IMR-90 (cell line): ENCODE measurements at regions not wholly inside any gene's neighbourhood (a gene's known extent, or its start where the extent isn't known, plus 50 kb on each side); places are given as distances from the start of the nearest gene placed in this dataset.

Experiments used
- ATAC-seq: fragments of 200-7000 bp; cut with Tn5 transposase; 2 replicates; pipeline ENCODE4 v1.9.1; 2020; ENCODE audit warnings: low read depth, mild to moderate bottlenecking, moderate library complexity
- BruUV-seq: library from RNA; stranded (reverse); fragments of 400-500 nt; replicated peaks from 2 replicates; lab custom pipeline; 2021; lab: Mats Ljungman, UMichigan
- CTCF ChIA-PET: fragments of 300-600 bp; formaldehyde crosslinking; extraction: SDS; loops from one replicate; lab custom pipeline; 2021; ENCODE audit warnings: antibody characterized with exemption; lab: Yijun Ruan, JAX
- POLR2A ChIA-PET: fragments of 300-600 bp; sonication (Branson Sonifier 250); formaldehyde crosslinking; loops from one replicate; lab custom pipeline; 2022; ENCODE audit warnings: antibody characterized with exemption; ENCODE audit not compliant: unreplicated experiment; lab: Charles Lee
- DNase-seq: peaks from one replicate; pipeline ENCODE4 v3.0.0; 2013
- H2AFZ ChIP-seq: replicated peaks from 2 replicates; pipeline ENCODE3; 2013; ENCODE audit warnings: low read length, mild to moderate bottlenecking; ENCODE audit not compliant: poor library complexity
- H2AK5ac ChIP-seq: 2 replicates; pipeline ENCODE4 v1.6.1; 2013; ENCODE audit warnings: low read depth, low read length, inconsistent platforms
- H2AK9ac ChIP-seq: replicated peaks from 2 replicates; pipeline ENCODE3; 2013; ENCODE audit warnings: mild to moderate bottlenecking, low read depth, low read length, moderate library complexity; ENCODE audit not compliant: poor library complexity
- H2BK120ac ChIP-seq: 2 replicates; pipeline ENCODE4 v1.6.1; 2013; ENCODE audit warnings: low read depth, low read length, inconsistent platforms
- H2BK15ac ChIP-seq: 3 replicates; pipeline ENCODE4 v1.6.1; 2013; ENCODE audit warnings: low read depth, low read length, inconsistent platforms
- H2BK20ac ChIP-seq: 2 replicates; pipeline ENCODE4 v1.6.1; 2013; ENCODE audit warnings: low read depth, mild to moderate bottlenecking, inconsistent platforms, low read length, moderate library complexity
- H2BK5ac ChIP-seq: 2 replicates; pipeline ENCODE4 v1.6.1; 2013; ENCODE audit warnings: mild to moderate bottlenecking, low read depth, low read length, inconsistent platforms; ENCODE audit not compliant: poor library complexity, severe bottlenecking
- H3K14ac ChIP-seq: replicated peaks from 2 replicates; pipeline ENCODE4 v1.6.1; 2013; ENCODE audit warnings: low read depth, low read length, inconsistent platforms
- H3K18ac ChIP-seq: 2 replicates; pipeline ENCODE4 v1.6.1; 2013; ENCODE audit warnings: low read depth, low read length, control low read depth
- H3K23ac ChIP-seq: 2 replicates; pipeline ENCODE4 v1.6.1; 2013; ENCODE audit warnings: low read depth, low read length, inconsistent platforms
- H3K27ac ChIP-seq: 2 replicates; pipeline ENCODE4 v1.5.1; 2013; ENCODE audit warnings: mild to moderate bottlenecking, control low read depth, low read length; ENCODE audit not compliant: insufficient read depth
- H3K27me3 ChIP-seq: 2 replicates; pipeline ENCODE4 v1.6.1; 2013; ENCODE audit warnings: low read length; ENCODE audit not compliant: control insufficient read depth, insufficient read depth
- H3K36me3 ChIP-seq: 2 replicates; pipeline ENCODE4 v1.6.1; 2013; ENCODE audit warnings: low read length, mixed read lengths; ENCODE audit not compliant: control insufficient read depth, insufficient read depth
- H3K4ac ChIP-seq: 2 replicates; pipeline ENCODE4 v1.6.1; 2013; ENCODE audit warnings: low read depth, low read length, inconsistent platforms
- H3K4me1 ChIP-seq: 2 replicates; pipeline ENCODE4 v1.6.1; 2013; ENCODE audit warnings: low read length, mixed read lengths; ENCODE audit not compliant: control insufficient read depth, insufficient read depth
- H3K4me2 ChIP-seq: 2 replicates; pipeline ENCODE4 v1.6.1; 2013; ENCODE audit warnings: low read depth, mild to moderate bottlenecking, control low read depth, low read length, moderate library complexity
- H3K4me3 ChIP-seq: 2 replicates; pipeline ENCODE4 v1.5.1; 2013; ENCODE audit warnings: low read depth, mild to moderate bottlenecking, control low read depth, low read length, moderate library complexity; ENCODE audit not compliant: insufficient read depth
- H3K56ac ChIP-seq: 2 replicates; pipeline ENCODE4 v1.6.1; 2013; ENCODE audit warnings: low read length, inconsistent platforms; ENCODE audit not compliant: insufficient read depth; ENCODE audit errors: extremely low read depth
- H3K79me1 ChIP-seq, 2 experiments: 2 replicates each; pipeline ENCODE4 v1.6.1; 2013; ENCODE audit warnings: low read length in 2 of 2, inconsistent platforms in 1 of 2, low read depth in 1 of 2
- H3K9ac ChIP-seq: 2 replicates; pipeline ENCODE4 v1.6.1; 2013; ENCODE audit warnings: low read depth, low read length, control low read depth
- H3K9me1 ChIP-seq: 2 replicates; pipeline ENCODE4 v1.6.1; 2013; ENCODE audit warnings: low read length, inconsistent platforms; ENCODE audit not compliant: insufficient read depth
- H3K9me3 ChIP-seq: 2 replicates; pipeline ENCODE4 v1.6.1; 2013; ENCODE audit warnings: low read length; ENCODE audit not compliant: control insufficient read depth, insufficient read depth
- H4K20me1 ChIP-seq: 2 replicates; pipeline ENCODE4 v1.6.1; 2013; ENCODE audit warnings: low read length, inconsistent platforms; ENCODE audit not compliant: insufficient read depth
- H4K5ac ChIP-seq: 2 replicates; pipeline ENCODE4 v1.6.1; 2013; ENCODE audit warnings: mild to moderate bottlenecking, low read depth, low read length, control low read depth
- H4K8ac ChIP-seq, 2 experiments: 2 replicates each; pipeline ENCODE4 v1.6.1; 2013; ENCODE audit warnings: low read depth in 2 of 2, low read length in 2 of 2, control low read depth in 1 of 2, inconsistent platforms in 1 of 2
- H4K91ac ChIP-seq: 2 replicates; pipeline ENCODE4 v1.6.1; 2013; ENCODE audit warnings: low read depth, low read length, inconsistent platforms; ENCODE audit not compliant: insufficient read depth
- BHLHE40 ChIP-seq: fragments of 150-350 bp; IDR thresholded peaks from 2 replicates; pipeline ENCODE4 v1.6.1; 2016; ENCODE audit warnings: mild to moderate bottlenecking, low read depth, low read length
- CEBPB ChIP-seq: IDR thresholded peaks from 2 replicates; pipeline ENCODE4 v1.6.1; 2012; ENCODE audit warnings: low read depth, low read length, improper control_type of control experiment
- CHD1 ChIP-seq: IDR thresholded peaks from 2 replicates; pipeline ENCODE4 v1.6.1; 2012; ENCODE audit warnings: low read depth, low read length, improper control_type of control experiment
- CTCF ChIP-seq: conservative IDR thresholded peaks from 2 replicates; pipeline ENCODE4 v1.5.1; 2012; ENCODE audit warnings: mild to moderate bottlenecking, low read depth, low read length, improper control_type of control experiment
- ELK1 ChIP-seq: fragments of 150-350 bp; IDR thresholded peaks from 2 replicates; pipeline ENCODE4 v1.6.1; 2016; ENCODE audit warnings: low read depth, mild to moderate bottlenecking, low read length, moderate library complexity, borderline replicate concordance
- FOS ChIP-seq: fragments of 150-350 bp; IDR thresholded peaks from 2 replicates; pipeline ENCODE4 v1.6.1; 2016; ENCODE audit warnings: low read depth, low read length
- MAFK ChIP-seq: IDR thresholded peaks from 2 replicates; pipeline ENCODE4 v1.6.1; 2012; ENCODE audit warnings: low read depth, low read length, improper control_type of control experiment
- MAZ ChIP-seq: IDR thresholded peaks from 2 replicates; pipeline ENCODE4 v1.6.1; 2012; ENCODE audit warnings: low read depth, mild to moderate bottlenecking, low read length, improper control_type of control experiment, moderate library complexity, borderline replicate concordance
- MXI1 ChIP-seq: IDR thresholded peaks from 2 replicates; pipeline ENCODE4 v1.6.1; 2012; ENCODE audit warnings: low read depth, mild to moderate bottlenecking, low read length, moderate library complexity, borderline replicate concordance
- NFE2L2 ChIP-seq: fragments of 150-350 bp; IDR thresholded peaks from 2 replicates; pipeline ENCODE4 v1.6.1; 2016; ENCODE audit warnings: low read depth, mild to moderate bottlenecking, low read length
- POLR2A ChIP-seq: IDR thresholded peaks from 2 replicates; pipeline ENCODE4 v1.6.1; 2012; ENCODE audit warnings: mild to moderate bottlenecking, low read depth, low read length
- RAD21 ChIP-seq: IDR thresholded peaks from 2 replicates; pipeline ENCODE4 v1.6.1; 2012; ENCODE audit warnings: low read length, improper control_type of control experiment
- RCOR1 ChIP-seq: IDR thresholded peaks from 2 replicates; pipeline ENCODE4 v1.6.1; 2012; ENCODE audit warnings: mild to moderate bottlenecking, low read length, improper control_type of control experiment; ENCODE audit not compliant: insufficient replicate concordance
- RFX5 ChIP-seq: IDR thresholded peaks from 2 replicates; pipeline ENCODE4 v1.8.0; 2012; ENCODE audit warnings: low read depth, mild to moderate bottlenecking, low read length, moderate library complexity
- SMC3 ChIP-seq: fragments of 150-350 bp; IDR thresholded peaks from 2 replicates; pipeline ENCODE4 v1.6.1; 2016; ENCODE audit warnings: low read depth, mild to moderate bottlenecking, antibody characterized with exemption, low read length, moderate library complexity
- USF2 ChIP-seq: fragments of 150-350 bp; IDR thresholded peaks from 2 replicates; pipeline ENCODE4 v1.6.1; 2017; ENCODE audit warnings: mild to moderate bottlenecking, antibody characterized with exemption, low read length, low read depth
- dilution Hi-C: fragments of 300-500 bp; cut with HindIII; formaldehyde crosslinking; loops from one replicate; pipeline ENCODE4 v1.14.3; 2018; ENCODE audit warnings: low sequenced_read_pairs; ENCODE audit not compliant: unreplicated experiment
- in situ Hi-C: fragments of 300-500 bp; cut with MboI; formaldehyde crosslinking; loops from 3 replicates; pipeline ENCODE4 v1.14.3; 2019; ENCODE audit warnings: low sequenced_read_pairs, inconsistent platforms, mixed read lengths
- intact Hi-C: fragments of 100-400 bp; cut with micrococcal nuclease; formaldehyde crosslinking; loops from 2 replicates; pipeline ENCODE4 v1.10.0; 2022

GRCh38 chr5:152337484-152337883, 67.6 kb downstream of the NMUR2 start:
- Histone ChIP-seq H3K4me3 (no peak overlapping the region), H4K91ac (no peak overlapping the region), H3K14ac (no peak overlapping the region), H2BK5ac (no peak overlapping the region), H3K23ac (no peak overlapping the region), H3K4ac (no peak overlapping the region), H4K8ac (no peak overlapping the region), H3K9ac (no peak overlapping the region), H3K18ac (no peak overlapping the region), H3K27me3 (no peaks in the 10 kb centered on the region), H3K9me1 (no peaks in the 10 kb centered on the region), H3K9me3 (no peaks in the 10 kb centered on the region), H4K5ac (no peak overlapping the region), H3K4me1 (no peaks in the 10 kb centered on the region), H2AFZ (no peak overlapping the region), H2BK120ac (no peak overlapping the region), H3K4me2 (no peak overlapping the region), H2AK9ac (no peak overlapping the region), H2AK5ac (no peak overlapping the region), H3K79me1 (no peaks in the 10 kb centered on the region), H3K56ac (no peak overlapping the region), H3K36me3 (no peaks in the 10 kb centered on the region), H3K27ac (no peak overlapping the region), H2BK15ac (no peak overlapping the region), H4K20me1 (no peaks in the 10 kb centered on the region), H2BK20ac (no peak overlapping the region)
- dilution Hi-C loops = no loop called here
- ATAC-seq = no peak
- ChIA-PET POLR2A (no interaction called here), CTCF (interaction anchor here (1.1 kb wide), 1 partner anchor 10 kb away, joined by 4 read pairs; no protein-coding TSS in a partner anchor)
- DNase-seq = no peak
- TF ChIP-seq RCOR1 (no peak), SMC3 (no peak), POLR2A (no peak), USF2 (no peak), RAD21 (no peak), CHD1 (no peak), ELK1 (no peak), MAZ (no peak), MXI1 (no peak), RFX5 (no peak), FOS (no peak), NFE2L2 (no peak), BHLHE40 (no peak), CEBPB (no peak), CTCF (no peak), MAFK (no peak)
- no TSS peak for BruUV-seq
- intact Hi-C loops = no loop called here
- in situ Hi-C loops = no loop called here
